ENCODE measurements at regions not wholly inside any gene's neighbourhood (a gene's known extent, or its start where the extent isn't known, plus 50 kb on each side); places are given as distances from the start of the nearest gene placed in this dataset.

GRCh38 chr2:144211065-144211464 is 308.9 kb downstream of the ZEB2 start:
- DNase-seq: no peak

- DNase-seq: no peak
Observed at GRCh38 chr2:144210076-144210475, 309.8 kb downstream of the ZEB2 start.

GRCh38 chr2:144208924-144209323 is 311.0 kb downstream of the ZEB2 start:
- no peak for DNase-seq

- no peak for DNase-seq
Observed at GRCh38 chr2:144206019-144206418, 313.9 kb downstream of the ZEB2 start.

- no peak for DNase-seq
Observed at GRCh38 chr2:144201868-144202468, 318.0 kb downstream of the ZEB2 start.

GRCh38 chr2:144201126-144201525 is 318.8 kb downstream of the ZEB2 start:
- DNase-seq: no peak

GRCh38 chr2:144198116-144198515 is 321.8 kb downstream of the ZEB2 start:
- peak; percentile 90 for DNase-seq

GRCh38 chr2:144194326-144195071 is 325.4 kb downstream of the ZEB2 start:
- DNase-seq: peak; percentile 89

- peak; percentile 80 for DNase-seq
Observed at GRCh38 chr2:144190908-144191605, 328.9 kb downstream of the ZEB2 start.

- peak; percentile 67 for DNase-seq
Observed at GRCh38 chr2:144183727-144184126, 336.2 kb downstream of the ZEB2 start.

- no peak for DNase-seq
Observed at GRCh38 chr2:144181001-144181400, 338.9 kb downstream of the ZEB2 start.

- no peak for DNase-seq
Observed at GRCh38 chr2:144180131-144180530, 339.8 kb downstream of the ZEB2 start.

GRCh38 chr2:144170179-144170578 is 349.7 kb downstream of the ZEB2 start:
- DNase-seq: no peak

GRCh38 chr2:144166743-144167142 is 353.2 kb downstream of the ZEB2 start:
- DNase-seq: no peak

GRCh38 chr2:144165599-144166250 is 354.2 kb downstream of the ZEB2 start:
- DNase-seq: no peak

- no peak for DNase-seq
Observed at GRCh38 chr2:144163592-144163991, 356.3 kb downstream of the ZEB2 start.

- DNase-seq: no peak
Observed at GRCh38 chr2:144162652-144163051, 357.3 kb downstream of the ZEB2 start.

GRCh38 chr2:144161061-144161460 is 358.9 kb downstream of the ZEB2 start:
- no peak for DNase-seq

GRCh38 chr2:144159240-144159639 is 360.7 kb downstream of the ZEB2 start:
- DNase-seq: no peak

- DNase-seq: no peak
Observed at GRCh38 chr2:144158096-144158495, 361.8 kb downstream of the ZEB2 start.

- DNase-seq: peak; percentile 18
Observed at GRCh38 chr2:144156736-144157640, 362.9 kb downstream of the ZEB2 start.

GRCh38 chr2:144154205-144154604 is 365.7 kb downstream of the ZEB2 start:
- peak; percentile 14 for DNase-seq
